Adrenal gland (tissue), 9 donors: ENCODE measurements at regions not wholly inside any gene's neighbourhood (a gene's known extent, or its start where the extent isn't known, plus 50 kb on each side); places are given as distances from the start of the nearest gene placed in this dataset.
A peak's percentile ranks its signal among the peaks of the same experiment; 100 is the strongest.

ENCODE experiments used
- DNase-seq, 7 donors: peaks; one replicate each; pipeline ENCODE4 v3.0.0-alpha.2; 2019 to 2020
- H3K27ac ChIP-seq, 5 donors: fragments of 200-600 bp; sonication (generic) in 4 of 5; 1 replicate in 3 of 5; 2 replicates in 2 of 5; pipeline versions ENCODE4 v1.5.1 to v1.8.0; 2016 to 2020; ENCODE audit warnings: mild to moderate bottlenecking in 1 of 5
- H3K27me3 ChIP-seq: fragments of 200-600 bp; 2 replicates; pipeline ENCODE4 v1.8.0; 2021
- H3K36me3 ChIP-seq, 2 donors: fragments of 200-600 bp; replicated peaks in 1 of 2; 1 replicate in 1 of 2; 2 replicates in 1 of 2; pipeline versions ENCODE4 v1.5.1 to v1.8.0; 2018 to 2022
- H3K4me1 ChIP-seq, 2 donors: fragments of 200-600 bp; replicated peaks in 1 of 2; 1 replicate in 1 of 2; 2 replicates in 1 of 2; pipeline versions ENCODE4 v1.5.1 to v1.8.0; 2018 to 2021
- H3K4me3 ChIP-seq, 4 donors: fragments of 200-600 bp; sonication (generic) in 3 of 4; one replicate each; pipeline ENCODE4 v1.5.1; 2016 to 2018
- H3K9me3 ChIP-seq, 3 donors: fragments of 200-600 bp; sonication (generic) in 1 of 3; replicated peaks in 1 of 3; 1 replicate in 2 of 3; 2 replicates in 1 of 3; pipeline versions ENCODE4 v1.5.1 to v1.8.0; 2016 to 2021
- CTCF ChIP-seq, 6 experiments: fragments of 450-650 bp in 4 of 6; fragments of 200-600 bp in 2 of 6; sonication (generic) in 1 of 6; IDR thresholded peaks; 1 replicate in 5 of 6; 2 replicates in 1 of 6; pipeline versions ENCODE4 v1.5.1 to v1.8.0; 2016 to 2021; ENCODE audit warnings: antibody characterized with exemption in 6 of 6, mild to moderate bottlenecking in 2 of 6, moderate library complexity in 1 of 6
- POLR2A ChIP-seq, 2 donors: fragments of 450-650 bp; IDR thresholded peaks; one replicate each; pipeline ENCODE4 v1.6.1; 2017; ENCODE audit warnings: antibody characterized with exemption in 2 of 2, mild to moderate bottlenecking in 2 of 2, moderate library complexity in 1 of 2
- WGBS, 4 donors: extraction: QIAGEN DNeasy Blood & Tissue Kit in 2 of 4; methylation state at CpG; one replicate each; pipeline versions ENCODE4 v1.1.5 to v1.1.7; 2013 to 2017; 5-methylcytosine and 5-hydroxymethylcytosine counted together
- intact Hi-C, 2 donors: fragments of 100-400 bp; cut with DNase I; formaldehyde crosslinking; loops; one replicate each; pipeline versions ENCODE4 v1.14.1 to v1.15.0; 2022 to 2023
- donor health status: healthy with polysubstance abuse.
- donor health status: Bipolar disorder and iron deficiency.
- donor health status: DM: yes; HTN: yes; CAD: no.
- donor health status: DM: no; HTN: no; CAD: no.
- donor health status: DM: no; HTN: no; CAD: no.

- Histone ChIP-seq H3K36me3 (no peaks in the 10 kb centered on the region), H3K4me1 (no peaks in the 10 kb centered on the region), H3K9me3 (no peaks in the 10 kb centered on the region), H3K27ac (no peak overlapping the region), H3K4me3 (no peak overlapping the region), H3K27me3 (no peaks in the 10 kb centered on the region)
- WGBS, 4 donors, result 58 to 82% (median 66%) methylated on average over 2 of the region's 2 CpGs
- no peak for TF ChIP-seq POLR2A (IDR thresholded peaks at IDR 0.05)
- TF ChIP-seq CTCF (IDR thresholded peaks at IDR 0.05), result no peak
- DNase-seq, result no peak
- intact Hi-C loops, result no loop called here
Observed at GRCh38 chr7:136688601-136689000, 179.9 kb upstream of the CHRM2 start.

- Histone ChIP-seq H3K4me3 (no peak overlapping the region), H3K4me1 (no peaks in the 10 kb centered on the region), H3K9me3 (no peaks in the 10 kb centered on the region), H3K27me3 (no peaks in the 10 kb centered on the region), H3K36me3 (no peaks in the 10 kb centered on the region), H3K27ac (no peak overlapping the region)
- TF ChIP-seq CTCF (IDR thresholded peaks at IDR 0.05) (peak in 4 of 6 experiments; percentile 16 to 44 (median 32)), POLR2A (IDR thresholded peaks at IDR 0.05) (no peak)
- intact Hi-C loops, result no loop called here
- DNase-seq, result peak in 2 of 7 donors; percentile 10 to 19
- WGBS, 4 donors, result 60 to 68% (median 63%) methylated on average over 2 of the region's 2 CpGs
Observed at GRCh38 chr7:136687693-136688322, 180.6 kb upstream of the CHRM2 start.

GRCh38 chr7:136685501-136686173, 182.8 kb upstream of the CHRM2 start:
- Histone ChIP-seq H3K27ac (no peak overlapping the region), H3K36me3 (no peaks in the 10 kb centered on the region), H3K27me3 (no peaks in the 10 kb centered on the region), H3K4me3 (no peak overlapping the region), H3K4me1 (no peaks in the 10 kb centered on the region), H3K9me3 (no peaks in the 10 kb centered on the region)
- intact Hi-C loops, result no loop called here
- no peak for DNase-seq
- 37 to 42% (median 39%) methylated on average over 6 to 7 of the region's 7 CpGs for WGBS, 4 donors
- TF ChIP-seq POLR2A (IDR thresholded peaks at IDR 0.05) (no peak), CTCF (IDR thresholded peaks at IDR 0.05) (no peak)

- Histone ChIP-seq H3K27me3 (no peaks in the 10 kb centered on the region), H3K4me1 (no peaks in the 10 kb centered on the region), H3K36me3 (no peaks in the 10 kb centered on the region), H3K27ac (no peak overlapping the region), H3K4me3 (no peak overlapping the region), H3K9me3 (no peaks in the 10 kb centered on the region)
- no peak for TF ChIP-seq POLR2A (IDR thresholded peaks at IDR 0.05)
- TF ChIP-seq CTCF (IDR thresholded peaks at IDR 0.05), result no peak
- intact Hi-C loops, result no loop called here
- DNase-seq, result no peak
- WGBS, 4 donors, result 69 to 86% (median 71%) methylated on average over 7 to 9 of the region's 9 CpGs
Observed at GRCh38 chr7:136677471-136678365, 190.7 kb upstream of the CHRM2 start.
